Fibroblast of the aortic adventitia (primary cell): ENCODE measurements at regions not wholly inside any gene's neighbourhood (a gene's known extent, or its start where the extent isn't known, plus 50 kb on each side); places are given as distances from the start of the nearest gene placed in this dataset.

Experiments
- DNase-seq: peaks from one replicate; pipeline ENCODE4 v3.0.0-alpha.2; 2010; ENCODE audit warnings: low read depth
- H3K4me3 ChIP-seq: 2 replicates; pipeline ENCODE4 v1.5.1; 2011; ENCODE audit warnings: low read depth, mild to moderate bottlenecking, control low read depth, low read length, moderate library complexity
- TF ChIP-seq, protein P1 (sequence below): IDR thresholded peaks from 2 replicates; pipeline ENCODE4 v1.5.1; 2011; ENCODE audit warnings: mild to moderate bottlenecking, low read length, control low read depth, inconsistent platforms; ENCODE audit not compliant: insufficient read depth

DNA sequence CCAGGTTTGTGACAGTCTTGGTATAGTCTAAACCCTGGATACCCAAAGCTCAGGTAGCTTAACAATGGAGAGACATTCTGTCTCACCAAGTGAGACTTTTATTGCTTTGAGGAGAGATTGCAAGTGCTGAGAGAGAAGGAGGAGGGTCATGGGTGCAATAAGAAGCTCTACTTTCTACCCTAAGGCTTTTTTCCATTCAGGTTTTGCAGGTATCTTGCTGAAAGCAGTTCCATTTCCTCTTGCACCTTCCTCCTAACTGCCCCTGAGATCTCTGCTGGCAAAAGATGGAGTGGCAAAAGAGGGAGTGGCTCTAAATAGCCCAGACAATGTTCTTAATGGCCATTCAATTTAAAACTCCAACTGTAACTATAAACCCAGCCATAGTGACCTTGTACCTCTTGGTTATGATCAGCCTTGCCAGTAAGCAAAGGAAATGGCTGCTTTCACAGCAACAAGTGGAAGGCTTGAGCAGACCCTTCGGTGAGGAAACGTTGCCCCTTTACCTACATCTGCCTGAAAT lies 105.6 kb upstream of the CPEB2 start:
- DNase-seq, result no peak
- TF ChIP-seq, protein P1, sequence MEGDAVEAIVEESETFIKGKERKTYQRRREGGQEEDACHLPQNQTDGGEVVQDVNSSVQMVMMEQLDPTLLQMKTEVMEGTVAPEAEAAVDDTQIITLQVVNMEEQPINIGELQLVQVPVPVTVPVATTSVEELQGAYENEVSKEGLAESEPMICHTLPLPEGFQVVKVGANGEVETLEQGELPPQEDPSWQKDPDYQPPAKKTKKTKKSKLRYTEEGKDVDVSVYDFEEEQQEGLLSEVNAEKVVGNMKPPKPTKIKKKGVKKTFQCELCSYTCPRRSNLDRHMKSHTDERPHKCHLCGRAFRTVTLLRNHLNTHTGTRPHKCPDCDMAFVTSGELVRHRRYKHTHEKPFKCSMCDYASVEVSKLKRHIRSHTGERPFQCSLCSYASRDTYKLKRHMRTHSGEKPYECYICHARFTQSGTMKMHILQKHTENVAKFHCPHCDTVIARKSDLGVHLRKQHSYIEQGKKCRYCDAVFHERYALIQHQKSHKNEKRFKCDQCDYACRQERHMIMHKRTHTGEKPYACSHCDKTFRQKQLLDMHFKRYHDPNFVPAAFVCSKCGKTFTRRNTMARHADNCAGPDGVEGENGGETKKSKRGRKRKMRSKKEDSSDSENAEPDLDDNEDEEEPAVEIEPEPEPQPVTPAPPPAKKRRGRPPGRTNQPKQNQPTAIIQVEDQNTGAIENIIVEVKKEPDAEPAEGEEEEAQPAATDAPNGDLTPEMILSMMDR, result no peak
- no peak overlapping the region for H3K4me3 ChIP-seq

DNA sequence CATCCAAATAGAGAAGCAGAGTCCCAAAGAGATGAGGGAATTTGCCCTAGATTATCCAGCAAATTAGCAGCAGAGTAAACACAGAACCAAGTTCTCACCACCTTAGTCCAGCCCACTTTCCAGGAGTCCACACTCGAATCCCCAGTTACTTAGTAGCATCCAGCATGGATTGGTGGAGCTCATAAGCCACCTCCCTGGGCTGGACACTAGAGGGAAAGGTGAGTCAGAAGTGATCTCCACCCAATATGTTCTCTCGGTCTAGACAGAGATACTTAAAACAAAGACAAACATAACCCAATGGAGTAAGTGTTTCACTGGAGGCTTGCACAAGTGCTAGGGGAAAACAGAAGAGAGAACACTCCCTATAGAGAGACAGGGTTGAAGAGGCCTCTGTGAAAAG lies 105.1 kb upstream of the CPEB2 start:
- DNase-seq, result no peak
- no peak overlapping the region for H3K4me3 ChIP-seq
- TF ChIP-seq, protein P1, result no peak

DNA sequence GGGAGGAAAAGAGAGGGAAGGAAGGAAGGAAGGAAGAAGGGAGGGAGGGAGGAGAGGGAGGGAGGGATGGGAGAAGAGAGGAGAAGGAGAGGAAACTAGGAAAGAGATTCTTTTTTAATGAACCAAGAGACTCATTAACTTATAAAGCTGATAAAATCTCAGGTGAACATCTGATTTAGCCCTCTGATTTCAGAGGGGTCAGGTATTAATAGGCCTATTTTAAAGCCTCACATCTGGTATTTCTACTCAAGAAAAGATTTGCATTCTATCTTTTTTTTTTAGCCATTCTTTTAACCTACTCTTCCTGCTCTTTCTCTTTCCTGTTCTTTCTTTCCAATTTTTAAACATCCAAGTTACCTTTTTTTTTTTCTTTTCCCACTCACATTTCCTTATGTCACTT lies 103.3 kb upstream of the CPEB2 start:
- no peak overlapping the region for H3K4me3 ChIP-seq
- no peak for DNase-seq
- TF ChIP-seq, protein P1, result no peak

DNA sequence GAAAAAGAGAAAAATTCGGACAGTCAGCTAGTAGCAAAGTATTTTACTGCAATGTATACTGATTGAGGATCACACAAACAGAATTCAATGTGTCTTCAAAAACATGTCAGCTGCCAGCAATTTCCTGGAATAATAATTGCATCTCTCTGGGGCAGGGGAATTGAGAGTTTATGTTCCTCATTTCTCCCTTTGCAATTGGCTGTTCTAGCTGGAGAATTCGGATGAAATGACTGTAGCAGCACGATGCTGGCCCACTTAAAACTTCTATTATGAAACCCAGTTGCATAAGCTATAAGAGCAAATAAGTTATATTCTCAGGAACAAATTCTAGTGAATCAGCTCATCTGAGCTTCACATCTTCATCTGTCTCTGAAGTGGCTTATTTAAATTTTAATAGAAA lies 99.9 kb upstream of the CPEB2 start:
- DNase-seq, result no peak
- no peak overlapping the region for H3K4me3 ChIP-seq
- TF ChIP-seq, protein P1, result no peak

DNA sequence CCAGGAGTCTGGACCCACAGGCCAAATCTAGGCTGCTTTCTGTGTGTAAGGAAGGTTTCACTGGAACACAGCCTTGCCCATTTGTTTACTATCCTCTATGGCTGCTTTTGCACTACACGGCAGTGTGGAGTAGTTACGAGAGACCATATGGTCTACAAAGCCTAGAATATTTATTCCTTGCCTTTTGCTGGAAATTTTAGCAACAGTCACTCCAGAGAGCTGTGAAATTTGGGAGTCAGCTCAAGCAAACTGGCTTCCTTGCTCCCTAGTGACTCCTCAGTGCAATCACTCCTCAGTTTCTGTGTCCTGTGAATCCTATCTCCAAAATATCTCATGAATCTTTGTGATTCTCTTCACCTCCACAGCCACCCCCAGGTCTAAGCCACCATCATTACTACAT lies 99.0 kb upstream of the CPEB2 start:
- TF ChIP-seq, protein P1, result no peak
- no peak for DNase-seq
- no peak overlapping the region for H3K4me3 ChIP-seq

DNA sequence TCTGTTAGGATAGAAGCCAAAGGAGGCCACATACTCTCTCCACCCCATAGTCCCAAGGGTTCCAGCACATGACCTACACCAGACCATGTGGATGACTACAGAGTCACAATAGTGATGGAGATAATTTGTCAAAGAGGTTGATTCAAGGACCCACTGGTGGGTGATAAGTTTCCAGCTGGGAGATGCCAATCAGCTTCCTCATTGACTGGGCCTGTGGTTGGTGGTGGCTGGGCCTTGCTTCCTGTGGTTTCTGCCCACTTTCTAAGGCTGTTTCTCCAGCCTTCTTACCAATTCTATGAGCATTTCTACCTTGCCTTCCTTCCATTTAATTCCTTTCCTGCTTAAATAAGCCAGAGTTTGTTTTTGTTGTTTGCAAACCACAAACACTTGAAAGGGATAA lies 95.5 kb upstream of the CPEB2 start:
- TF ChIP-seq, protein P1, result no peak
- H3K4me3 ChIP-seq, result no peak overlapping the region
- no peak for DNase-seq

DNA sequence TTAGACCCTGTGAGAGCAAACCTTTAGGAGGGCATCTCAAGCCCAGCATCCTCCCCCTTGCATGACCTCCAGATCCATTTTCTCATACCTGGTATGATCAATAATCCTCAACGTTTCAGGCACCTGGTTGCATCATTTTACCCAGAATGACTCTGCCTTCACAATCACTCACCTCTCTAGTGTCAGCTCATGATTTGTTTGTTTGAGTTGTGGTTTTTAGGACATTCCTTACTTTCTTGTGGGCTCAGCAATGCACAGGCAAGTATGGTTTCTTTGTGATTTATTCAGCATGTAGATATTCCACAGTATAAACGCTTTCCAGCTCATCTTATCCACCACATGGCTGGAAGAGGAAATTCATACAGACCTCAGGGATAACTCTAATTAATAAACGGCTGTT lies 93.6 kb upstream of the CPEB2 start:
- TF ChIP-seq, protein P1, result no peak
- H3K4me3 ChIP-seq, result no peak overlapping the region
- DNase-seq, result no peak
